ENCODE measurements at regions not wholly inside any gene's neighbourhood (a gene's known extent, or its start where the extent isn't known, plus 50 kb on each side); places are given as distances from the start of the nearest gene placed in this dataset.

DNA sequence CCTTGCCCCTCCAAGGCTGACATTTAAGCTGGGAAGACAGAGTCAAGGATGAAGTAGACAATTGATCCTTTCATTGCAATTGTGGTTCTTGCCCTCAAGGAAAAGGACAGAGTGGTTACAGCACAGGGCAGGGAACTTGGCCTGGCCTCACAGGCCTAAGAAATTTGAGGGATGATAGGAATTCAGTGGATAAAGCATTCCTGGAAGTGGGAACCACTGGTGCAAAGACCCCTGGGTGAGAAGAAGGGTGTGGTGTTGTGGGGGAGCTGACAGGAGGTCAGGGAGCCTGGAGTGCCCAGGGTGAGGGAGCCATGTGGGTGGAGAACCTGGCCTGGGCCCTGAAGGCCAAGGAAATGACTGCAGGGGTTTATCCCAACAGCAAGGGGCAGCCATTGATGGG, 287.4 kb downstream of the UACA start:
- DNase-seq (ENCODE audit: low spot score), result no peak

DNA sequence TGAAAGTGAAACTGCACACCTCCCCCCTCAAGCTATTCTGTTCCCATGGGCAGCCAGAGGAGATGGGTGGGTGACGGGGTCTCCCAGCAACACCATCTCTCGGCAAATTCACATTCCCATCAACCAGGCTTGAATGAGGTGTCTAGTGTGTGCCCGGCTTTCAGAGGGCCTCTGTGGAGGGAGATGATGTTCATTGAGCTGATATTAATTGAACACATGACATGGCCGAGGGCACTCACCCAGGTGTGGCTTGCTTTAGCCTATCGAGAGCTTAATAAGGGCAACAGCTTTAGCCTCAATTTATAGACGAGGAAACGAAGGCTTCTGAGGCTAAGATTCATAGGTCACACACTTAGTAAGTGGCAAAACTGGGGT, 288.0 kb downstream of the UACA start:
- DNase-seq (ENCODE audit: low spot score), result no peak

DNA sequence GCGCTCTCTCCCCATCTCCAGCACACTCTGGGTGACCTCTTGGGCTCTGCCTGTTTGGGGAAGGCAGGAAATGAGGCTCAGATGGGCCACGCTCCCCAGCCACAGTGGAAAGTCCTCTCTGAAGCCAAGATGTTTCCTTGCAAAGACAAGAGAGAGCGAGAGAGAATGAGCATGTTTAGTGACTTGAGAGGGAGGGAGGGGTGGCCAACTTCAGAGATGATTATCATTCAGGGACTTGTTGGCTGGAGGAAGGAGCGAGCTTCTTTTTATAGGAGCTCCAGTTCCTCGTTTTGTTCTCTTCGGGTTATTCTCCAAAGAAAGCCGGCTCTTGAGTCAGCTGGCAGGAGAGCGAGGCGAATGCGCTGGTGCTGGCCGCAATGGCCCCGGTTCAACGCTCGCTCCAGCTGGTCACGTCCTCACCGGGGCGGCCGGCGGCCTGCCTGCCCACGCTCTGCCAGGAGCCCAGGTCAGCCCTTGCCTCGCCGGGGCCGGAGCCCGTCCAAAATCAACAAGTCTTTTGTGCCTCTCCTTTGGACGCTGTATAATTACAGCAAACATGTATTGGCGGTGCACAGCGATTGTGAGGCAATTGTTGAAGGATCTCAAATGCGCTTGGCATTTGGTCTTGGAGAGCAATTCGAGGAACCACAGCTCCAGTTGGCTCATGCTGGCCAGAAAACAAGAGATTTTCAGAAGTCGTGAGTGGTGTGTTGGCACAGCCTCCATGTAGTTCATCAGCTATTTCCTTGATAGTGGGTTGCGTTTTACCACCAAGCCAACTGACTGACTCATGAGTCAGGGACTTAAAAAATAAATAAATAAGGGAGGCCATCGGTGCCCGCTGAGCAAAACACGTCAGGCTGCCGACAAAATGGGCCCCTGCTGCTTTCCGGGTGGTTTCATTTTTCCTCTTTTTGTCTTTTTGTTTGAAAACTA, 288.6 kb downstream of the UACA start:
- peak; percentile 93 for DNase-seq (ENCODE audit: low spot score)

DNA sequence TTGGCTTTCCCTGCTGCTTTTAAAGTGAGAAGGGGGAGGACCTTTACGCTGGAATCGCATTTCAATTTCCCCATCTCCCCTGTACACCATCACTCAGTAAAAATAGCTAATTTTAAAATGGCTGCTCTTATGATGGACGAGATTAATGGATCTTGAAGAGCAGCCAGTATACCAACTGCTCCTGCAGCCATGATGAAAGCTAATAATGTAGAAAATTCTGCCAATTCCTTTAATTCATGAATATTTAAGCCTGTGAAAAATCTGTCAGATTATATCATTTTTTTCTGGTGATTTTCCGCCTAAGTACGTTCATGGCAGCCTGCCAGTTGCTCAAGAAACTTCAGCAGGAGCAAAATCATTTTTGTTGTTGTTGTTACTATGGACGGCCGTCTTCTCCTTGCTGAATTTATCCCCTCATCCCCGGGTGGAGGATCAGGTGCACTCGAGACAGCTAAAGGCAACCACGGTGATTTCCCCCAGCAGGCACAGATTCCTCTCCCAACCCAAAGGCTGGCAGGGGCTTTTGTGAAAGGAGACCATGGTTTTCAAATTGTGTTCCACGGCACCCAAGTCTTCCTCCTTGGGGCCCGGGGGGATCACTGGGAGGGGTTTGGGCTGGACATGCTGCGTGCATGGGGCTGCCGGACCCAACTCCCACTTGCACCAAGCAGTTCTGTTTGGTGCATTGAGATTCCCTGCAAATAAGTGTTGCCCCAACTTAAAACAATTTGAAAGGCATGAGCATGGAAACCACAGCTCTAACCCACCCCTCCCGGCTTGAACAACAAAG, 289.6 kb downstream of the UACA start:
- no peak for DNase-seq (ENCODE audit: low spot score)

DNA sequence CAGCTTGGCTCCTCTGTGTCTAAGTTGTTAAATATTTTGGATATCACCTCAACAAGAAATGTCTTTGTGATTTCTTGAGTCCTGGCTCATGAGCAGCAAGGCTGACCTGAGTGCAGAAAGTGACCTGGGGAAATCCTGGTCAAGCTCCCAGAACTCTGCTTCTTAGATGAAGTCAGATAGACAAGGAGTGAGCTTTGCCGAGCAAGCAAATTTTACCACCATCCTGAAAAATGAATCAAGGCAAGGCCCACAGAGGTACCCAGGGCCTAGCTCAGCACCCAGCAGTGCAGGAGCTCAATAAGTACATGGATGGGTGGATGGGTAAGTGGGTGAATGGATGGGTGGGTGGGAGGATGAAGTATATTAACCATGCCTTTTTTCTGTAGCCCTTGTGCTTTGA, 291.8 kb downstream of the UACA start:
- no peak for DNase-seq (ENCODE audit: low spot score)

DNA sequence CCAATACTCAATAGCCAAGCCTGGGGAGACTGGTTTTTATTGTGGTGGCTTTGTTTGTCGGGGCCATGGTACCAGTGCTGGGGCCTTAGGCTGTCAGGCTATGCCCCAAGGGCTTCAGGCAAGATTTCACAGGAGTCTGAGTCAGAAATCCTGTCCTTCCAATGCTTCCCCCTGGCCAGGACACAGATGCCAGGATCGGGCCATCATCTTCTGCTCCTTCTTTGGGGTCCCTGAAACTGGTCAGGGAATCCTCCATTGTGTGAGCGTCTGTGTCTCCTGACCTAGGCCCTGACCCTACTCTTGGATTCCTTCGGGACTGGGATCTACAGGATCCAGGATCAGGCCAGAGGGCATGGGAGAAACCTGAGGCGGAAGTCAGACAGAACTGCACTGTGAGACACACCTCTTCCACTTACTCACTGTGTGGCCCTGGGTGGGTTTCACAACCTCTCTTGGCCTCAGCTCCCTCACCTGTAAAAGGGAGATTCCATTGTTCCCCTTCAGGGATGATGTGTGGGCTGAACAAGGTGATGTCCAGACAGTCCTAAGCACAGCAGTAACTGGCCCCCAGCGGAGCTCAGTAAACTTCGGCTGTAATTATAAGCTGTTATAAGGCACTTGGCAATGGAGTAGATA, 292.7 kb downstream of the UACA start:
- DNase-seq (ENCODE audit: low spot score), result no peak

DNA sequence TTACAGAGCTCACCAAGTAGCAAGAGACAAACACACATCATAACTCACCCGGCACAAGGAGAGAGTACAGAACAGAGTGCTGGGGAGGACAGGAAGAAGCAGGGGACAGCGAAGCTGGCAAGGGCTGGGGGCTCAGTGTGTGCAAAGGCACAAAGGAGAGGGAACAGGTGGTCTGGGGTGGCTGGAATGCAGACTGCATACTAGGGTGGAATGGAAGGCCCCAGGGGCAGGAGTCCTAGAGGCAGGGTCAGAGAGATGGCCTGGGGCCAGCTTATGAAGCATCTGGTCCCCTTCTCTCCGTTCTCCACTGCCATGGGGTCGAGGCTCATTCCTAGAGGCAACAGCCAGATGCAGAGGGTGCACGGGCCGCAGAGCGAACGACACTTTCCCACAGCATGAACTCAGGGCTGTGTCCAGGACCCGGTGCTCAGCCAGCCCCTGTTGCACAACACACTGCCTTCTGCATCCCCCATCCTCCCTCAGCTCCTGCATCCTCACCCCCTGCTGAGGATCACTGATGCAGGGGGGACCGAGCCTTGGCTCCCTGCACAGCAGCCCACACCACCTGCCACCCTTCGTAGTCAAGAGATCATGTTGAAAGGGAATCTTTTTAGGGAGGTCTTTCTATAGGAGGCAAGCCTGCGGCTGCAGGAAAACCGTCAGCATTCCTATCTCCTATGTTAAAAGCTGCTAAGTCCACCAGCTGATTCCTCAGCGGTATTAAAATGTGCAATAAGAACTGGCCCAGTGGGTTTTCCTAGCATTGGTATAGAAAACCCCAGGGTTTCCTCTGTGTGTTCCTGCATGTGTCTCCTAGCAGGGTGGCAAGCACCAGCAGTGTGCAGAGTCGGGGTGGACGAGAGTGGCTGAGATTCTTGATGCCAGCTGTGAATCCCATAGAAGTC, 293.5 kb downstream of the UACA start:
- no peak for DNase-seq (ENCODE audit: low spot score)

DNA sequence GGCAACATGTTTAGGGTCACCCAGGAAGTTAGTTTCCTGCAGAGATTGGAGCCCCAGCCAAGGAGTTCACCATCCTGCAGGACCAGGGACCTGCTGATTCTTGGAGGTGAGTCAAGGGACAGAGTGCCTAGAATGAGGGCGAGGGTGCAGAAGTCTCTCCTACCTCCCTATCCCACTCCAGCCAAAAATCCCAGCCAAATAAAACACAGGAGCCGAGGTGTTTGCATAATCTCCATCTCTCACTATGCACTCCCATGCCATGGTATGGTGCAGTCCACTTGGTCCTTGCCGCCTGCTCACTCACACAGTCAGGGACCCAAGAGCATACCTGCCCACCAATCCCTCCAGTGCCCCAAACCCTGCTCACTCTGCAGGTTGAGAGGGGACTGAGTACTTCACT, 294.2 kb downstream of the UACA start:
- DNase-seq (ENCODE audit: low spot score), result no peak

DNA sequence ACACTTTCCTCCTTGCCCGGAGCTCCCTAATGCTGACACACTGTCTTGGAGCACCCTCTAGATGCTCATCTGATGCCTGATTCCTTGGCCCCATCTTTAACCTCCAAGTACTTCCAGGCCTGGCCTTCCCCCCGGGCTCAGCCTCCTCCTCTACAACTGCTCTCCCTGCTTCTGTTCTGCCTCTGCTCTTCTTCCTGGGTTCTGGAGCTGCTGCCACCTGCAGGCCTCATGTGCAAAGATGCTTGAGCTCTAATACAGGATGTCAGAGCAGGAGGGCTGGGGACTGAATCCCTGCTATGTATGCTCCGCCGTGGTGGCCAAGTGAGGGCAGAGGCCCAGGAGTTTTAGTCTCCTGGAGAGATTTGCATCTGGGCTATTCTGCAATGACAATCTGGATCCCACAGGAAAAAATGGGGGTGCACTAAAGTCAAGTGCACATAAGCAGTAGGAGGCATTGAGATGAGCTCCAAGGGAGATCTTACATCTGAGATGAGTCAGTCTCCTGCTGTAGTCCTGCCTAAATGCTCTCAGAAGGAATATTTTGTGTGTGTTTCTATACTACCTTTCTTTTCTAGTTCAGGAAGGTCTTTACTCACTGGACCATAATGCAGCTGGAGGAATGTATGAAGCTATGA, 296.3 kb downstream of the UACA start:
- DNase-seq (ENCODE audit: low spot score), result no peak

DNA sequence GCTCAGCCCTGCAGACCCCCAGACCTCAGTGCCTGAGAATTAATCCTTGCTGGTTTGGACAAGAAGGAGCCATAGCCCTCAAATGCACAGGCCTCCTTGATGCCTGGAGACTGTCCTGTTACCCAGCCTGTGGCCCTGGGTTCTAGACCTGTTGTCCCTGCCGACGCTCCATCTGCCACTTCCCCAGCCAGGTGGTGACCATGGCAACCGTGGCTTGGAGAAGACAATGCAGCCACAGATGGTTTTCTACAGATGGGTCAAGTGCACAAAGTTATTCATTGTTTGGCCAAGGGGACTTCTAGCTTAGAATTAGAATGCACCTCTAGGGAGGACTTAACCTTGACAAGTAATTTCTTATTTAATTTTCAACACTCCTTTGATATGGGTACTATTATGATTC, 297.1 kb downstream of the UACA start:
- no peak for DNase-seq (ENCODE audit: low spot score)

DNA sequence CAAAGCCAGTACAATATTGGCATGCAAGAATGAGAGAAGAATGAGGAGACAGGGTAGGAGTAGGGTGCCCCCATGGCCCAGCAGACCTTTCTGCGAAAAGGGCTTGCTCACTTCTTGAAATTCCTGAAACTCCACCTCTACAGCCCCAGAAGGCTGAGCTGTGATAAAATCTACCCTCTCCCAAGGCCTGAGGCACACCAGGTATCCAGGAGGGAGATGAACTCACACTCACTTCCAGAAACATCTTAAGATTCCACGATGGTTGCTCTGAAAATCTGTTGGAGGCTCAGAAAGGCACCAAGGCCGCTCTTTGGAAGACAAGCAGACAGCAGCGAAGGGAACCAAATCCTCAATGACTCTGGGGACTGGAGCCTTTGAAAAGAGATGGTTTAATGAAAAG, 297.5 kb downstream of the UACA start:
- DNase-seq (ENCODE audit: low spot score), result no peak

DNA sequence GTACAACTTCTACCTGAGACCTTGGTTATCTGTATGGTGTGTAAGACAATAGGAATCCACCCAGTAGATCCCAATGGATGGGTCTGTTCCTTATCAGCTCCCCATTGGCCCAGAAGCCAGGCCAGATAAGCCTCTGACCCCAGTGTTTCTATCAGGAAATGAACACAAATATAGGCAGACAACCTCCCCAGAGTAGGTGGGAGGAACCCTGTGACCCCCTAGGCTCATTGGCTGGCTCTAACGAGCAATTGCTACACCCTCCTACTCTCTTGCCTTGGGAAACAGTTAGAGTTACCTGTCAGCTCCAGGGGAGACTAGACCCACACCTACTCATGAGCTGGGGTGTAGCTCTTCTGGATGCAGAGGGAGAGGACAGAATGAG, 299.9 kb downstream of the UACA start:
- no peak for DNase-seq (ENCODE audit: low spot score)

DNA sequence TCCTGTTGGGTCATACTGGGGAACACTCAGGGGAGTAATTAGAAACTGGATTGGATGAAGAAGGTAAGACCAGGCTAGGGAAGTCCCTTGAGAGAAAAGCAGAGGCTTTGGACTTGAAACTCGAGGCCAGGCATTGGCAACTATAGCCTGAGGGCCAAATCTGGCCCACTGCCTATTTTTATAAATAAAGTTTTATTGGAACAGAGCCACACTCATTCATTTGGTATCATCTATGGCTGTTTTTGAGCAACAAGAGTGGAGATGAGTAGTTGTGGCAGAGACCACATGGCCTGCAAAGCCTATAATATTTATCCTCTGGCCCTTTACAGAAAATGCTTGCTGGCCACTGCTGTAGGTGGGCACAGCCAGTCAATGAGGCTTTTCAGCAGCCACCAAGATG, 301.4 kb downstream of the UACA start:
- DNase-seq (ENCODE audit: low spot score), result no peak

DNA sequence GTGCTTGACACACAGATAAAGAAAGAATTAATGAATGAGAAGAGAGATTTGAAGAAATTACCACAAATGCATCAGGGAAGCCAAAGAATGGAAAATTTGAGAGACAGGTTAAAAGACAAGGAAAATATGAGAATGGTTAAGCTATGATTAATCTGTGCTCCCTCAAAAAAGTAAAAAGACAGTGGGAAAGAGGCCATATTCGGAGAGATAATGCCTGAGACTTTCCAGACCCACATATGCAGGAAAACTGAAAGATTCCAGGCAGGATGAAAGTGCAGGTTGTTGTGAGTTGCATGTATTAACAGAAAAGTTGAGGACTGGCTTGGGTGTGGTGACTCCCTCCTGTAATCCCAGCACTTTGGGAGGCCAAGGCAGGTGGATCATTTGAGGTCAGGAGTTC, 302.3 kb downstream of the UACA start:
- DNase-seq (ENCODE audit: low spot score), result no peak

DNA sequence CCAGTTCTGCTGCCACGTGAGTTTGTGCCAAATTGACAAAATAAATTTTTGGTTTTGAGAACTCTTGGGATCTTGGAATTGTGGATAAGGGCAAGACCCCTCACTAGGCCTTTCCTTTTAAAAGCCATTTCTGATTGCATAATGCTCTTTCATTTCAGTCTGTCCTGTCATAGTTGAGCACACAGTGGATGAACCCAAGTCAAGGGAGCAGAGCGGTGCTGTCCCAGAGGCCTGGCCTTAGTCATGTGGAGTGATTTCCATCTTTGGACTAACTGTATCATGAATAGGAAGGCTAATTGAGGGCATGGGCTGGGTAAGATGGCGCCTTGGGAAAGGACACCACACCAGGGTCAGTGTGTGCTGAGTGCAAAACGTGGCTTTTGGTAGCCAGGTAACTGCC, 304.0 kb downstream of the UACA start:
- no peak for DNase-seq (ENCODE audit: low spot score)

DNA sequence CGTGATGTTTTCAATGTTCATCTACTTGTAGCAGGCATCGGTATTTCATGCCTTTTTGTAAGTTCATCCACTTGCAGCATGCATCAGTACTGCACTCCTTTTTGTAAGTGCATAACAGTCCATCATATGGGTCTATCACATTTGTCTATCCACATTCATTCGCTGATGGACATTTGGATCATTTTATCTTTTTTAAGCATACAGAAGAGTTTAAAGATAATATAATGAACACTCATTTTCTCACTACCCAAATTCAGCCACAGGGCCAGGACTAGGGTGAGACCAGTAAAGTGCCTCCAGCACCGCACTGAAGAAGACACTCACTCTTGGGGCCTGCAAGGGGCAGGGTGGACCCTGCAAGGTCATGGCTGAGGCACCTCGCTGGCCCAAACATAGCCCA, 309.6 kb downstream of the UACA start:
- DNase-seq (ENCODE audit: low spot score), result no peak

DNA sequence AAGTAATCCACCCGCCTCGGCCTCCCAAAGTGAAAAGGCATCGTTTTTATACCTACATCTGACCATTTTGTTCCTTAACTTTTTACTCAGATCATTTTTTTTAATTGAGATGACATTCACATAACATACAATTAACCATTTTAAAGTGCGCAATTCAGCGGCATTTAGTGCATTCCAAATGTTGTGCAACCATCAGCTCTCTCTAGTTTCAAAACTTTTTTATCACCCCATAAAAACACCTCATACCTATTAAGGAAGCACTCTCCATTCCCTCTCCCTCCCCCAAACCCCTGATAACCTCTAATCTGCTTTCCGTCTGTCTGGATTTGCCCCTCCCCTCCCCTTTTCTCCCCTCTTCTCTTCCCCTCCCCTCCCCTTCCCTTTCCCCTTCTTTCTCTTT, 310.1 kb downstream of the UACA start:
- no peak for DNase-seq (ENCODE audit: low spot score)

DNA sequence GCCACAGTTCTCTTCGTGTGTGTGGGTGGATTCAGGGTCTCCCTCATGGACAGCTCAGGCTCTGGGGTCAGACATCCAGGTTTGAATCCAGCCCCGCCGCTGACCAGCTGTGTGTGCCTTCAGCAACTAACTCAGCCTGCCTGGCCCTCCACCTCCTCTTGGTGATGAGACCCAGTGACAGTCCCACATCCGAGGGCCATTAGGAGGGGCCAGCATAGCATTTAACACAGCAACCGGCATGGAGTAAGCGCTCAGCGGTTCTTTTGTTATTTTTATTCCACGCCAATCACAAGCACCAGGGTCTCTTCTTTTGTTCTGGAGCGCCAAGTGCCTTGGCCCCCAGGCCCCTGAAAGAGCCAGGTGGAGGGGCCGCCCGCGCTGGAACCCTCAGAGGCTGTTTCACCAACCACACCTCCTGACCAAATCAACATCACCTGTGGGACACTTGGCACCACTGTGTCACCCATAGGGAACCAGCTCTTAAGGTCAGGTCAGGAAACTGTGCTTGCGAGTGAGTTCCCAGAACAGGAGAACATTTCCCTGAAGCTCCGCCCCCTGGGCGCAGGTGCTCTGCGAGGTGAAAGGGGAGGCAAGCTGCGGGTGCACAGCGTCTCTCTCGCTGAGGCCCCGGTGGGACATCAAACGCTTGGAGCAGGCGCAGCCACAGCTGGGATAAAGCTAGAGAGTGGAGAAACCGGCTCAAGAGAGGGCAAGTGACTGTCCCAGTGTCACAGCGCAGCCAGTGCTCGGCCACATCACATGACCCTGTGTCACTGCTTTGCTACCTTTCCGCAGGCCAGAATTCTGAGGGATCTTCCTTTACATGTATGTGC, 311.3 kb downstream of the UACA start:
- DNase-seq (ENCODE audit: low spot score), result no peak

DNA sequence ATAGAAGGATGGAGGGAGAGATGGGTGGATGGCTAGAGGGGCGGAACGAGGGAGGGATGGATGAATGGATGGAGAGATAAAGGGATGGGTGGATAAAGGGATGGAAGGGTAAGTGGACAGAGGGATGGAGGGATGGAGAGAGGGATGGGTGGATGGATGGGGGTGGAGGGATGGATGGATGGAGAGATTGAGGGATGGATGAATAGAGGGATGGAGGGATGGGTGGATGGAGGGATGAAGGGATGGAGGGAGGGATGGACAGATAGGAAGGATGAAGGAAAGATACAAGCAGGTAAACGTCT, 313.3 kb downstream of the UACA start:
- no peak for DNase-seq (ENCODE audit: low spot score)
